ENCODE measurements at regions not wholly inside any gene's neighbourhood (a gene's known extent, or its start where the extent isn't known, plus 50 kb on each side); places are given as distances from the start of the nearest gene placed in this dataset.

DNA sequence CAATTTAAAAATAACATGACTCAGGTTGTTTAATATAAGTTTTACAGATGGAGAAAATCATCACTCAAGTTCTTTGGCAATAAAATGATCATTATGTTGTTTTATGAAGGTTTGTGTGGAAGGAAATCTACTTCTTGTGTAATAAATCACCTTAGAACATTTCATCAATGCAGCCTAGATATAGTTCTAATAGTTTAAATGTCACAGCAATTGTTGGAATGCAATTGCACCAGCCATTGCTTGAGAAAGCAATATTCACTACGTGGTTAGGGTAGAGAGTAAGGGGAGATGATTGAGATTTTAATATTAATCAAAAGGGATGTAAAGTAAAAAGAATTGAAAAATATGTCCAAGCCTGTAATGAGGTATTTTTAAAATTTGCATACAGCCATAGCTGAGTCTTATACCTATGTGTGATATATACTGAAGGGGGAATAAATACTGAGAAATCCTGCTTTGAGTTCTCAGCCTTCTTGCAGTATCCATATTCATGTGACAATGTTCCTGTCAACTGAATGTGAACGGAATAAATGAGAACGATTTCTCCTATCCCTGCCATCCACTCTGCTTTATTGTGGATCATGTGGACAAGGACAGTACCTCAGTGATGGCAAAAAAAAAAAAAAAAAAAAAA lies 257.9 kb downstream of the OTOL1 start:
- Histone ChIP-seq H3K36me3 (replicated peaks) (no peaks in the 10 kb centered on the region), H3K27me3 (ENCODE audit: low read depth) (no peaks in the 10 kb centered on the region), H3K4me3 (no peak overlapping the region), H3K9me3 (no peaks in the 10 kb centered on the region), H3K4me1 (no peaks in the 10 kb centered on the region)
- in situ Hi-C loops (cut with MboI; ENCODE audit: low sequenced_read_pairs) = no loop called here
- no peak for DNase-seq (ENCODE audit: low spot score in 2 of 2)

DNA sequence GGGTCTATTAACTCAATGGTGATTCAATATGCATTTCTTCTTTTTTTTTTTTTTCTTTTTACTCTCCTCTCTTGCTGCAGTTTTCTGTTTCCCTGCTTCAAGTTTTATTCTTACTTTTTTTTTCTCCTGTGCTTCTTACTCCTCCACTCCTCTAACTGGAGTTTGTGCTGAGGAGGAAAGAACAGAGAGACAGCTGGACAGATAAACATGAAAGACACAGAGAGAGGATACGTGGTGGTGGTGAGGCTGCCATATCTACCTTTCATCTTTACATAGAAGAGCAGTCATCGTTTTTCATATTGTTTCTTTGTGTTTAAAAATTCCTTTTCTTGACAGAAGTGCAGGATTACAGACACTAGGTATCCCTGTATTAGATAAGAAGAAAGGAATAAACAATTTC lies 262.8 kb downstream of the OTOL1 start:
- H3K4me1 ChIP-seq = no peaks in the 10 kb centered on the region
- no peak overlapping the region for H3K4me3 ChIP-seq
- DNase-seq (ENCODE audit: low spot score in 2 of 2) = no peak
- H3K9me3 ChIP-seq = no peaks in the 10 kb centered on the region
- no peaks in the 10 kb centered on the region for H3K27me3 ChIP-seq (ENCODE audit: low read depth)
- H3K36me3 ChIP-seq (replicated peaks) = no peaks in the 10 kb centered on the region
- in situ Hi-C loops (cut with MboI; ENCODE audit: low sequenced_read_pairs) = no loop called here

- no peak for DNase-seq (ENCODE audit: low spot score in 2 of 2)
- Histone ChIP-seq H3K4me1 (no peaks in the 10 kb centered on the region), H3K9me3 (no peaks in the 10 kb centered on the region), H3K27me3 (ENCODE audit: low read depth) (no peaks in the 10 kb centered on the region), H3K4me3 (no peak overlapping the region), H3K36me3 (replicated peaks) (no peaks in the 10 kb centered on the region)
- in situ Hi-C loops (cut with MboI; ENCODE audit: low sequenced_read_pairs) = no loop called here
Observed at GRCh38 chr3:161766331-161766730, 269.7 kb downstream of the OTOL1 start.

DNA sequence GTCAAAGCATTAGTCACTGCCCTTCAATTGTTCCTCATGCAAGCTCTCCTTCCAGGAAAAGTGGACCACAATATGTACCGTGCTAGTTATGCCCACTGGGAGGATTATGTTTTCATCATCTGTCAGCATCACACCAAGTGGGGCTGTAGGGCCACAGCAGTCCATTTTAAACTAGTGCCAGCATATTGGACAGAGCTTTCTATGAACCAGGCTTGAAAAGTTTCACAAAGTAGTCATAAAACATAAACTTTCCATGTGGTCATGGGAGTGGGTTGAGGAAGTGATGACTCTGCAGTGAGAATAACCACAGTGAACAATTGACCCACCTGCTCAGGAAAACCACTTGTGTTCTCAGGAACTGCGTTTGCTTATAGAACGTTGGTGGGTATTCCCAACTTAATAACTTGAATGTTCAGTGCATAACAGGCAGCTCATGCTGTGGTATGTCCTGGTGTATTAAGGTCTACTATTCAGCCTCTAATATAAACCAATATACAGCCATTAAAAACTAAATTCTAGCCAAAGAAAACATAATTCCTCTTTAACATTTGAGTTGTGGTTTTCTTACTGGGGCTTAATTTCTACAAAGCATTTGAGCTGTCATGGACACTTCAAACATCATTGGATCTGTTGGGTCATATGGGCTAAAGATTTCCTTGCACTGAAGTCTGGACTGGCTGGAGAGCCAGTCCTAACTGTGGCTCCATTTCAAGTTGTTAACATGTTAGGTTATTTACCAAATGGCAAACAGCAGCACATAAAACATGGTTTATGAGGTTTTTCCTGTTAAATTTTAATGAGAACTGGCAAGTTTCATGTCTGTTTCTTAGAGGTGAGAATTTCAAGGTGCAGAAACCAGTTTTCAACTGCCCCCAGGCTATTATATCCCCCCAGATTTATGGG lies 274.1 kb downstream of the OTOL1 start:
- in situ Hi-C loops (cut with MboI; ENCODE audit: low sequenced_read_pairs) = no loop called here
- Histone ChIP-seq H3K4me3 (no peak overlapping the region), H3K27me3 (ENCODE audit: low read depth) (no peaks in the 10 kb centered on the region), H3K4me1 (no peaks in the 10 kb centered on the region), H3K9me3 (no peaks in the 10 kb centered on the region), H3K36me3 (replicated peaks) (no peaks in the 10 kb centered on the region)
- DNase-seq (ENCODE audit: low spot score in 2 of 2) = no peak

DNA sequence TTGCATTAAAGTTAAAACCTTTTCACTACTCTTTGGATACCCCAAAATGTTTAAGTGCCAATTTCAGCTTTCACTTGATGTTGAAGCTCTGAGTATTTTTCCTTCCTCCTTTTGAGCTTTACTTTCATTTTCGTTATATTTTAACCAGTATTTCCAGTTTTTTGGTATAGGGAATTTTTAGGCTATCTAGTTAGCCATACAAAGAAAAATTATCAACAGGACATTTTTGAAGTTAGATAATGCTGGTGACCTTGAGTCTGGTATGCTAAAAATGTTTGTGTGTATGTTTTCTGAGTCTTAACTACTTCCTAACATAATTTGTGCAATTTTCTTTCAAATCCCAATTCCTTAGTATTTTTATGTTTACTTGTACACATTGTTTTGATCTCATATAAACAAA lies 284.8 kb downstream of the OTOL1 start:
- H3K4me1 ChIP-seq = no peaks in the 10 kb centered on the region
- no peaks in the 10 kb centered on the region for H3K27me3 ChIP-seq (ENCODE audit: low read depth)
- no peaks in the 10 kb centered on the region for H3K36me3 ChIP-seq (replicated peaks)
- in situ Hi-C loops (cut with MboI; ENCODE audit: low sequenced_read_pairs) = no loop called here
- H3K4me3 ChIP-seq = no peak overlapping the region
- H3K9me3 ChIP-seq = 0 out of 2 replicates have a peak, but pooled peaks cover 2% of the 10 kb centered on the region
- DNase-seq (ENCODE audit: low spot score in 2 of 2) = no peak

DNA sequence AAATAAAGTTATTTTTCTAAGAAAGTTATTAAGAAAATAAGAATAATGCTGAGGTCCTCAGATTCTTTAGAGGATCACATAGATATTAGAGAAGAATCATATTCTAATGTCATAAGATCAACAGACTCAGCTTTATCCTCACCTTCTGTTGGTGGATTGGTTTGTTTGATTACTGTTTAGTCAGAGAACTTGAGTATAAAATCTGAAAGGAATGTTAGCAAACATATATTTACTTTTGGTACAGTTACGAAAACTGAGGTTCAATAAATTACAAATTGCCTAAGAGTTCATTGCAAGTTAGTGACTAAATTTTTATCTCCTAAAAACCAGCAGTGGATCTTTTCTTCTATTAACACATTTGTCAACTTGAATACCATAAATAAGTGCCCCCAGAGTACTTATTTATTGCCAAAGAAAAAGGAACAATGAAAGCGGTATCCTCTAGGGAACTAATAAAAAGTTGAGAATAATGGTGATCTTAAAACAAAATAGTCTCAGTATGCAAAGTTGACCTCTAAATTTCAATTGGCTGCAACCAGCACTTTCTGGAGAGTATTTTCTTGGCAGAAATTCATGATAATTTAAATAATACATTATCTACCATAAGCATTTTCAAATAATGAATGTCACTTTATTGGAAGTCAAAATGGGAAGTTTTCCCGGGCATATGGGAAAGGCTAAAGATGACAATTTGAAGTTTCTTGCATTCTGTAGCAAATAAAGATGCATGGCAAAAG lies 296.8 kb downstream of the OTOL1 start:
- H3K36me3 ChIP-seq (replicated peaks) = no peaks in the 10 kb centered on the region
- in situ Hi-C loops (cut with MboI; ENCODE audit: low sequenced_read_pairs) = no loop called here
- no peak overlapping the region for H3K4me3 ChIP-seq

GRCh38 chr3:161794551-161794950 lies 297.9 kb downstream of the OTOL1 start:
- Histone ChIP-seq H3K9me3 (no peaks in the 10 kb centered on the region), H3K4me3 (no peak overlapping the region), H3K36me3 (replicated peaks) (no peaks in the 10 kb centered on the region), H3K27me3 (ENCODE audit: low read depth) (no peaks in the 10 kb centered on the region), H3K4me1 (peaks cover 10% of the 10 kb centered on the region)
- in situ Hi-C loops (cut with MboI; ENCODE audit: low sequenced_read_pairs) = no loop called here
- DNase-seq (ENCODE audit: low spot score in 2 of 2) = no peak

More for the DNA sequence above, 296.8 kb downstream of the OTOL1 start:
- Histone ChIP-seq H3K9me3 (no peaks in the 10 kb centered on the region), H3K27me3 (ENCODE audit: low read depth) (no peaks in the 10 kb centered on the region), H3K4me1 (peaks cover 10% of the 10 kb centered on the region)
- peak in 1 of 2 experiments; percentile 66 for DNase-seq (ENCODE audit: low spot score in 2 of 2)

DNA sequence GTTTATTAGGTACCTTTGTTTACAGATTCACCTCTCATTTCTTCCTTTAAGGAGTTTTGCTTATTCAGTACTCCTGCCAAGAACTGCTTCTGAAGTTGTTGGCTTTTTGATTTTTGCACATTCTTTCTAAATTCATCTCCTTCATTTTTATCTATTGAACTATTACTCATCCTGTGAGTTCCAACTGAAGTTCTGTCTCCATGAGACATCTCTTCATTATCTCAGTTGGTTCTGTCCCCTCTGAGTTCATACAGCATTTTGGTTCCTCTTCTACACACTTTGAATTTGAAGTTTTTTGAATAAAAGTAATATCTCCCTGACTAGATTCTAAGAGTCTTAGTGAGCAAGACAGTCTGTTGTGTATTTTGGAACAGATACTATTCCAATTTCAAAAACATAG lies 299.7 kb downstream of the OTOL1 start:
- no peak for DNase-seq (ENCODE audit: low spot score in 2 of 2)
- no peak overlapping the region for H3K4me3 ChIP-seq
- in situ Hi-C loops (cut with MboI; ENCODE audit: low sequenced_read_pairs) = no loop called here
- no peaks in the 10 kb centered on the region for H3K36me3 ChIP-seq (replicated peaks)
- H3K9me3 ChIP-seq = no peaks in the 10 kb centered on the region
- peaks cover 12% of the 10 kb centered on the region for H3K4me1 ChIP-seq
- no peaks in the 10 kb centered on the region for H3K27me3 ChIP-seq (ENCODE audit: low read depth)

- no peak for DNase-seq (ENCODE audit: low spot score in 2 of 2)
- Histone ChIP-seq H3K36me3 (replicated peaks) (no peaks in the 10 kb centered on the region), H3K4me3 (no peak overlapping the region), H3K4me1 (peaks cover 15% of the 10 kb centered on the region), H3K9me3 (no peaks in the 10 kb centered on the region), H3K27me3 (ENCODE audit: low read depth) (no peaks in the 10 kb centered on the region)
- in situ Hi-C loops (cut with MboI; ENCODE audit: low sequenced_read_pairs) = no loop called here
Observed at GRCh38 chr3:161796780-161797179, 300.2 kb downstream of the OTOL1 start.

GRCh38 chr3:161798016-161798415 lies 301.4 kb downstream of the OTOL1 start:
- no peaks in the 10 kb centered on the region for H3K36me3 ChIP-seq (replicated peaks)
- in situ Hi-C loops (cut with MboI; ENCODE audit: low sequenced_read_pairs) = no loop called here
- H3K9me3 ChIP-seq = no peaks in the 10 kb centered on the region
- H3K4me1 ChIP-seq = peaks cover 13% of the 10 kb centered on the region
- H3K4me3 ChIP-seq = no peak overlapping the region
- no peaks in the 10 kb centered on the region for H3K27me3 ChIP-seq (ENCODE audit: low read depth)
- DNase-seq (ENCODE audit: low spot score in 2 of 2) = no peak

GRCh38 chr3:161800985-161801559 lies 304.5 kb downstream of the OTOL1 start:
- Histone ChIP-seq H3K27me3 (ENCODE audit: low read depth) (no peaks in the 10 kb centered on the region), H3K36me3 (replicated peaks) (no peaks in the 10 kb centered on the region), H3K9me3 (no peaks in the 10 kb centered on the region), H3K4me3 (no peak overlapping the region), H3K4me1 (peaks cover 5% of the 10 kb centered on the region)
- in situ Hi-C loops (cut with MboI; ENCODE audit: low sequenced_read_pairs) = no loop called here
- peak; percentile 20 to 50 for DNase-seq (ENCODE audit: low spot score in 2 of 2)

- Histone ChIP-seq H3K9me3 (no peaks in the 10 kb centered on the region), H3K36me3 (replicated peaks) (no peaks in the 10 kb centered on the region), H3K4me1 (no peaks in the 10 kb centered on the region), H3K4me3 (no peak overlapping the region), H3K27me3 (ENCODE audit: low read depth) (no peaks in the 10 kb centered on the region; the same call in 1 of the 2 replicates)
- in situ Hi-C loops (cut with MboI; ENCODE audit: low sequenced_read_pairs) = no loop called here
- DNase-seq (ENCODE audit: low spot score in 2 of 2) = no peak
Observed at GRCh38 chr3:161818106-161818505, 321.5 kb downstream of the OTOL1 start.

DNA sequence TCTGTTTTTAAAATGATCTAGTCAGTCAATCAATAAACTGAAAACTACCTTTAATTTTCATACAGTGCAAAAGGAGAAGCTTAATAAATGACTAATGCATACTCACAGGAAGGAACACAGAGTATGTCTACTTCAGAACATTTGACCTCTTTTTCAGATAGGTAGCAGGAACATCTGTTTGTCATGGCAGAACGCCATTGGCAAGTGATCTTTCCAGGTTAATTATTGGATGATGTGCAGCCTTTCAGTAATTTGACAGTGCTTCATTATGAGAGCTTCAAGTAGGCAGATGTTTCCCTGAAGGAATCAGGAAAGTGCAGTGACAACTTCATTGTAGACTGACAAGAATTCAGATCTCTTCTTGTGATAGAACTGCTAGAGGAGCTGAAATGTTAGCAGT lies 325.0 kb downstream of the OTOL1 start:
- no peaks in the 10 kb centered on the region for H3K4me1 ChIP-seq
- no peaks in the 10 kb centered on the region; the same call in 1 of the 2 replicates for H3K27me3 ChIP-seq (ENCODE audit: low read depth)
- H3K36me3 ChIP-seq (replicated peaks) = no peaks in the 10 kb centered on the region
- no peaks in the 10 kb centered on the region for H3K9me3 ChIP-seq
- H3K4me3 ChIP-seq = no peak overlapping the region
- in situ Hi-C loops (cut with MboI; ENCODE audit: low sequenced_read_pairs) = no loop called here
- no peak for DNase-seq (ENCODE audit: low spot score in 2 of 2)
